Neural crest cell (in vitro differentiated cells): ENCODE measurements at regions not wholly inside any gene's neighbourhood (a gene's known extent, or its start where the extent isn't known, plus 50 kb on each side); places are given as distances from the start of the nearest gene placed in this dataset.

Source experiments
- DNase-seq: peaks from one replicate; pipeline ENCODE4 v3.0.0; 2021; ENCODE audit warnings: low read depth, mixed read lengths, low spot score
- H3K27ac Mint-ChIP-seq: one replicate; pipeline ENCODE4 v1.8.0; 2021; ENCODE audit warnings: mild to moderate bottlenecking, mixed read lengths; ENCODE audit not compliant: unreplicated experiment
- H3K27me3 Mint-ChIP-seq: 2 replicates; pipeline ENCODE4 v1.8.0; 2021; ENCODE audit warnings: low read depth, mild to moderate bottlenecking, mixed read lengths
- H3K36me3 Mint-ChIP-seq: 2 replicates; pipeline ENCODE4 v1.8.0; 2021; ENCODE audit warnings: low read depth, mild to moderate bottlenecking, mixed read lengths
- H3K4me1 Mint-ChIP-seq: 2 replicates; pipeline ENCODE4 v1.8.0; 2021; ENCODE audit warnings: mixed read lengths
- H3K4me3 Mint-ChIP-seq: one replicate; pipeline ENCODE4 v1.8.0; 2021; ENCODE audit warnings: mild to moderate bottlenecking, mixed read lengths
- H3K9me3 Mint-ChIP-seq: 2 replicates; pipeline ENCODE4 v1.8.0; 2021; ENCODE audit warnings: mixed read lengths
- TF ChIP-seq, protein P1 (sequence below): fragments of 200-600 bp; sonication (generic); conservative IDR thresholded peaks from 2 replicates; pipeline ENCODE4 v1.5.0; 2021; ENCODE audit warnings: antibody characterized with exemption, mild to moderate bottlenecking

DNA sequence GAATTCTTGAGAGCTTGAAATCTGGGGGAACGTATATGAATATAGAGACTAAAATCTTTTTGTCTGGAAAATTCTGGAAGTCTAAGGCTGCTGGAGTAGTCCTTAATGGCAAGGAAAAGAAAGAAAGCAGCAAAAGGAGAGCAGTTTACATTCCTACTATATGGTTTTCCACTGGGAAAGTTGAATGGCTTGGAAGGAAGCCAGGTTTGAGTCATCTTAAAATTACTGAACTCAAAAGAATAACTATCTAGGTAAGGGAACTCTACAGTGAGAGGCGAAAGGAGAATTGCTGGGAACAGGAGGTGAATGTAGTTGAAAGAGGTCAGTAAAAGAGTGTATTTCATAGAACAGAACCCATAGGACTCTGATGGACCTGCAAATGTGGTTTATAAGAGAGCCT lies 258.1 kb upstream of the EDIL3 start:
- no peak for DNase-seq
- Mint-ChIP-seq H3K27ac (no peak overlapping the region), H3K9me3 (peaks cover 8% of the 10 kb centered on the region), H3K4me1 (no peaks in the 10 kb centered on the region), H3K27me3 (no peaks in the 10 kb centered on the region), H3K4me3 (no peak overlapping the region), H3K36me3 (no peaks in the 10 kb centered on the region)
- TF ChIP-seq, protein P1, sequence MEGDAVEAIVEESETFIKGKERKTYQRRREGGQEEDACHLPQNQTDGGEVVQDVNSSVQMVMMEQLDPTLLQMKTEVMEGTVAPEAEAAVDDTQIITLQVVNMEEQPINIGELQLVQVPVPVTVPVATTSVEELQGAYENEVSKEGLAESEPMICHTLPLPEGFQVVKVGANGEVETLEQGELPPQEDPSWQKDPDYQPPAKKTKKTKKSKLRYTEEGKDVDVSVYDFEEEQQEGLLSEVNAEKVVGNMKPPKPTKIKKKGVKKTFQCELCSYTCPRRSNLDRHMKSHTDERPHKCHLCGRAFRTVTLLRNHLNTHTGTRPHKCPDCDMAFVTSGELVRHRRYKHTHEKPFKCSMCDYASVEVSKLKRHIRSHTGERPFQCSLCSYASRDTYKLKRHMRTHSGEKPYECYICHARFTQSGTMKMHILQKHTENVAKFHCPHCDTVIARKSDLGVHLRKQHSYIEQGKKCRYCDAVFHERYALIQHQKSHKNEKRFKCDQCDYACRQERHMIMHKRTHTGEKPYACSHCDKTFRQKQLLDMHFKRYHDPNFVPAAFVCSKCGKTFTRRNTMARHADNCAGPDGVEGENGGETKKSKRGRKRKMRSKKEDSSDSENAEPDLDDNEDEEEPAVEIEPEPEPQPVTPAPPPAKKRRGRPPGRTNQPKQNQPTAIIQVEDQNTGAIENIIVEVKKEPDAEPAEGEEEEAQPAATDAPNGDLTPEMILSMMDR = no peak

DNA sequence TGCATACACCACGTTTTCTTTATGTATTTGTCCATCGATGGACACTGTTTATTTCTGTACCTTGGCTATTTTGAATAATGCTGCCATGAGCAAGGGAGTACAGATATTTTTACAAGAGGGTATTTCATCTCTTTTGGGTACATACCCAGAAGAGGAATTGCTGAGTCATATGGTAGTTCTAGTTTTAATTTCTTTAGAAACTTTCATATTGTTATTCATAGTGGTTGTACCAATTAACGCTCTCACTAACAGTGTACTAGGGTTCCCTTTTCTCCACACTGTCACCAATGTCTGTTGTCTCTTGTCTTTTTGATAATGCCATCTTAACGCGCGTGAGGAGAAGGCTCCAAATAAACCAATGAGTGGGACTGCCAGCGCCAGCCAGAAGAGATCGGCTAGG lies 257.6 kb upstream of the EDIL3 start:
- peaks cover 8% of the 10 kb centered on the region for H3K9me3 Mint-ChIP-seq
- H3K27me3 Mint-ChIP-seq = no peaks in the 10 kb centered on the region
- H3K4me3 Mint-ChIP-seq = no peak overlapping the region
- DNase-seq = no peak
- TF ChIP-seq, protein P1 = no peak
- no peaks in the 10 kb centered on the region for H3K36me3 Mint-ChIP-seq
- H3K4me1 Mint-ChIP-seq = no peaks in the 10 kb centered on the region
- no peak overlapping the region for H3K27ac Mint-ChIP-seq

DNA sequence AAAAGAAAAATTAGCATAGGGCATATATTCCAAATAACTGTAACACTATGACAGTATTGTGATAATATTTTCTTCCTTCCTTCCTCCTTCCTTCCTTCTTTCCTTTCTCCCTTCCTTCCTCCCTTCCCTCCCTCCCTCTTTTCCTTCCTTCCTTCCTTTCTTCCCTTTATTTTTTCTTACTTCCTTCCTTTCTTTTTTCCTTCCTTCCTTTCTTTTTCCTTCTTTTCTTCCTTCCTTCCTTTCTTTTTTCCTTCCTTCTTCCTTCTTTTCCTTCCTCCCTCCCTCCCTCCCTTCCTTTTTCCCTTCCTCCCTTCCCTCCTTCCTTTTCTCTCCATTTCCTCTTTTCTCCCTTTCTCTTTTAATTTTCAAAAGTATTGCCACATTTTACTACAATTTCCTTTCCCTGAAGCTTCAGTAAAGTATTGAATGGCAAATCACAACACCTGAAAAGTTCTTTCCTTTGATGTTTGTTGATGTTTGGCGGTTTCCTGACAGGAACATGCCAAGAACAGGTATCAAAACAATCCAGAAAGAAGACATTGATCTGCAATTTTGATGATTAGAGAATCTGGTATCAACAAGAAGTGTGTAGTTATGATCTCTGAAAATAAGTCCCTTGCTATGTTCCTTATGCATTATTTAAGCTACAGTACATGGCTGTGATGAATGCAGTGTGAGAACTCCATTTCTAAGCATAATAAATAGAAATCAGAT lies 253.1 kb upstream of the EDIL3 start:
- Mint-ChIP-seq H3K36me3 (no peaks in the 10 kb centered on the region), H3K9me3 (peaks cover 8% of the 10 kb centered on the region), H3K27ac (no peak overlapping the region), H3K27me3 (no peaks in the 10 kb centered on the region), H3K4me1 (no peaks in the 10 kb centered on the region), H3K4me3 (no peak overlapping the region)
- DNase-seq = no peak
- TF ChIP-seq, protein P1 = no peak

DNA sequence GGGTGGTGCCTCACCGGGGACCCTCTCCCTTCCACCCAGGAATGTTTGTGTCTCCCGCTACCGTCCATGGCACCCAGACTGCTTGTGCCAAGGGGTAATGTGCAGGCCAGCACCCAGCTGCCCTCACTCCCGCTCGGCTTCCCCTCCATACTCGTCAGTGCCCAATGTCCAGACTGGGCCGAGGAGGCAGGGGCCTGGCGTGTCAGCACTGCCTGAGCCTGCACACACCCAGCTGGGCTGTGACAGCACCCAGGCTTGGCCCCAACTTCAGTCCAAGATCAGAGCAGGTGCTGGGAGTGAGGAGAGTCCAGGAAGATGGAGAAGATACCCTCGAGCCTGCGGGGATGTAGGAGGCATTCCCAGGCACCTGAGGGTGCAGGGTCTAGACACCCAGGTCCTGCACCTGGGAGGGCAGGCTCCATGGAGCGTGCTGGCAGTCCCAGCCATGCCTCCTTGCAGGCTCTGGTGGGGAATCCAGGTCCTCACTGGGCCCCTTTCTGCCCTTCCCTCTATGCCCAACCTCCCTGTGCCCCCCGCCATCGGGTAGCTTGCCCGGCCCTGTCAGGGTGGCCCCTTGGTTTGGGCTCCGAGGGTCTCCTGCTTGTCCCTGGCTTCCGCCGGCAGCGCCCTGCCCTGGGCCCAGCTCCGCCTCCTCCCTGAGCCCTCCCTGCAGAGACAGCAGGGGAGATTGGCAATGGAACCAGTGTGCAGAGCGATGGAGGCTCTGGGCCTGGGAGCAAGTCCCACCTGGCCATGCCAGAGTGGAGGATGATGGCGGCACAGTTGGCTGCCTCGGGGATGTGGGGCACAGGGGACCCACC lies 250.8 kb upstream of the EDIL3 start:
- Mint-ChIP-seq H3K4me1 (no peaks in the 10 kb centered on the region), H3K36me3 (no peaks in the 10 kb centered on the region), H3K9me3 (peaks cover 3% of the 10 kb centered on the region), H3K27ac (no peak overlapping the region), H3K27me3 (no peaks in the 10 kb centered on the region), H3K4me3 (no peak overlapping the region)
- TF ChIP-seq, protein P1 = no peak
- no peak for DNase-seq

DNA sequence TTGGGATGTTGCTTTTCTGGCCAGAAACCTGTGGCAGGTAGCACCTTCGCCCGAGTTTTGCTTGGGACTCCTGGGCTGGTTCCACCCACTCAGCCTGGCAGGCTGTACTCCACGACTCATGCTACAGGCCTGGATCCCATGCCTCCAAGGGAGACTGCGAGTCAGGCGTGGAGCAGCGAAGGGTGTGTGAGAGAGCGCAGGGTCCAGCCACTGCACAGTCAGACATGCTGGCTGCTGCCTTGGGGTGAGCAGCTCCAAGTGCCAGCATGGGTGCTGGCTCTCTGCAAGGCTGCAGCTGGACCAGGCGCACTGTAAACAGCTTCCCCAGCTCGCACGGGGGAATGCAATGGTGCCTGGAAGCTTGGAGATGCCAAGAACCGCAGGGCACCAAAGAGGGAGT lies 249.6 kb upstream of the EDIL3 start:
- Mint-ChIP-seq H3K4me3 (no peak overlapping the region), H3K9me3 (peaks cover 3% of the 10 kb centered on the region), H3K4me1 (no peaks in the 10 kb centered on the region), H3K27ac (no peak overlapping the region), H3K36me3 (no peaks in the 10 kb centered on the region), H3K27me3 (no peaks in the 10 kb centered on the region)
- no peak for DNase-seq
- TF ChIP-seq, protein P1 = no peak
